Amniotic epithelial cell (primary cell): ENCODE measurements at regions not wholly inside any gene's neighbourhood (a gene's known extent, or its start where the extent isn't known, plus 50 kb on each side); places are given as distances from the start of the nearest gene placed in this dataset.
A peak's percentile ranks its signal among the peaks of the same experiment; 100 is the strongest.
"Not testable (repeated sequence)": the region's sequence is repeated elsewhere in the genome, so short reads cannot be mapped to it uniquely, and the experiment has no call there.

Source experiments
- DNase-seq: peaks from one replicate; pipeline ENCODE4 v3.0.0-alpha.2; 2010; ENCODE audit warnings: low read depth

DNA sequence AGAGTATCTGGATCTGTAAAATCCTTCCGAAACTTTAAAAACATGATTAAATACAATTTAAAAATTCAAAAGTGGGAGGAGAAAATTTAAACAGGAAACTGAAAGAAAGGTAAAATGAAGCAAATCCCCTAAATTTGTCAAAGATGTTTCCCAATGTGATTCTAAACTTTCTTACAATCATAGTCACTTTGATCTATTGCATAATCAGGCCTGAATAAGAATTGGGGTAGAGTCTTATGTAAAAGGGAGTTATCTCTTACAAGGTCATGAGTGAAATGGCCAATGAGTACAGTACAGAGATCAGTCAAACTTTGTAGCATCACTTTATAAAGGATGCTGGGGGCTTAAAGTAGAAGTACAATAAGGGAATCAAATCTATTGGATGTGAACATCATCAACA is 1657.7 kb upstream of the CELF4 start:
- DNase-seq, result no peak

- no peak for DNase-seq
Observed at GRCh38 chr18:39215920-39216319, 1650.3 kb upstream of the CELF4 start.

GRCh38 chr18:39211461-39211860 is 1645.9 kb upstream of the CELF4 start:
- no peak for DNase-seq

GRCh38 chr18:39209173-39209572 is 1643.6 kb upstream of the CELF4 start:
- no peak for DNase-seq

GRCh38 chr18:39208729-39209128 is 1643.1 kb upstream of the CELF4 start:
- DNase-seq, result no peak

- DNase-seq, result peak; percentile 2
Observed at GRCh38 chr18:39208190-39208589, 1642.6 kb upstream of the CELF4 start.

DNA sequence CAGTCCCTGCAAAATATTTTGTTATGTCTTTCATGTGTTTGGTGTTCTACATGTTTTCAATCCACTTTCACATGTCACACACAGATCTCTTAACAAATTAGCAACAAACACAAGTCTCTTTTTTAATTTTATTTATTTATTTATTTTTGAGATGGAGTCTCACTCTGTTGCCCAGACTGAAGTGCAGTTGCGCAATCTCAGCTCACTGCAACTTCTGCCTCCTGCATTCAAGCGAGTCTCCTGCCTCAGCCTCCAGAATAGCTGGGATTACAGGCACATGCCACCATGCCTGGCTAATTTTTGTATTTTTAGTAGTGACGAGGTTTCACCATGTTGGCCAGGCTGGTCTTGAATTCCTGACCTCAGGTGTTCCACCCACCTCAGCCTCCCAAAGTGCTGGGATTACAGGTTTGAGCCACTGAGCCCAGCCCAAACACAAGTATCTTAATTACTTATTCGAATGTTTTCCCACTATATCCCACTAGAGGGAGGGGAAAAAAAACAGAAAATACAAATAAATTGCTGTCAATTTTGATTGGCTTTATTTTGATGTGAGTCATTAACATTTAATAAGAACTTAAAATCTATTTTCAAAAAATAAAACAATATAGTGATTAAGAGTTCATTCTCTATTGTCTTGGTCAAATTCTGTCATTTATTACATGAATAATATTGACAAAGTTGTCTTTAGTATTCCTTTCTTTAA is 1641.0 kb upstream of the CELF4 start:
- not testable (repeated sequence) for DNase-seq

- no peak for DNase-seq
Observed at GRCh38 chr18:39205565-39206195, 1640.1 kb upstream of the CELF4 start.

DNA sequence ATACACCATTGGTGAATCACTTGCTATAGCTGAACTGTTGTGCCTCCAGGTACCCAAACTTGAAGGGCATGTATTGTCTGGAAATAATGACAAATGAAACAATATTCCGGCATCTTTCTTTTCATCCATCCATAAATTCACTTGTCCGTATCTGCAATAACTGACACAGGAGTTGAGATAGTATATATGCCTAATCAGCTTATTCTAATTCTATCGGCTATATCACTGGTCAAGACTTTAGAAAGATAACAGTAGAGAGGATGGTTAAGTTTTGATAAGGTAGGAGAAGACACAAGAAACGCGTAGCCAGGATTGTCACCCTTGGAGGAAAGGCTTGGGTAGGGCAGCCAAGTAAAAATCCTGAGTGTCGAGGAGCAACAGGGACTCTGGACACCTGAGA is 1634.6 kb upstream of the CELF4 start:
- no peak for DNase-seq

DNA sequence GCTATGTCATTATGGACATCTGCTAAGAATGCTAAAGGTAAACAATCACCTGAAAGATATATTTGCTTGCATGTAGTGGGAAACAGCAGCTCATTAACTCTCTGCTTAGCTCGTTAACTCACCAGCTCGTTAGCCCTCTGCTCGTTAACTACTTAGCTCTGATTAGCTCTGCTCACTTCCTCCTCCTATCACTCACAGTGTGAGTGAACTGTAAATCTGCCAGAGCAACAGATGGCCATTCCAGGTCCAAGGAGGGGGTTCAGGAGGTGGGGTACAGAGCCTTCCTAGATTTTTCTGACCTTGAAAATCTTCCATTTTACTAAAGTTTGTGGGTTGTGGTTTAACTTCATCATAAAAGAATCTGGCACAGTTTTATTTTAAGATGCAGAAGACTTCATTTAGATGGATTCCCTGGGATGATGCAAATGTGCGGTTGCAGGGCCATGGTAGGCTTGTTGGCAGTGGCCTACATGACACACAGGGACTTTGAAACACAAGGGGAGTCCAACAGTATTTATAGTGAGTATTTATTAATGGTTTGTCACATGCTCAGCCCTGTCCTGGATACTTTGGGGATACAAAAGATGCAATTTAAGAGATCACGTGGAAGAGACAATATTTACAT is 1633.7 kb upstream of the CELF4 start:
- no peak for DNase-seq

DNA sequence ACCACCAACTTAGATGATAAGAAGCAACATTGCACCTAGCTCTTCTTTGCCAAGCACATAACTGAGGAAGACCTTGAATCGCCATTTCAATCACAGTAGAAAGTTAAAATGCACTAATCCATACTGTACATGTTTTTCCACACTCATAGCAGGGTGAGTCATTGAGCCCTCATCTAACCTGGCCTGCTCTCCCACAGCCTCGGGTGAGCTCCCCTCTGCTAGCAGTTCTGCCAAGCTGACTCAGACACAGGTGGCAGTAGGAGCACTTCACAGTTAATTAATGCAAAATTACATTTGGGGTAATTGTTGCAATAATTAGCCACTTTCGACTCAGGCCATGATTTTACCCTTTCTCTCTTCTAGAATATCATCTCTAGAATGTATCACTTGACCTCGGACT is 1632.8 kb upstream of the CELF4 start:
- peak; percentile 5 for DNase-seq

- DNase-seq, result no peak
Observed at GRCh38 chr18:39191931-39192330, 1626.3 kb upstream of the CELF4 start.

- DNase-seq, result no peak
Observed at GRCh38 chr18:39191058-39191457, 1625.5 kb upstream of the CELF4 start.

DNA sequence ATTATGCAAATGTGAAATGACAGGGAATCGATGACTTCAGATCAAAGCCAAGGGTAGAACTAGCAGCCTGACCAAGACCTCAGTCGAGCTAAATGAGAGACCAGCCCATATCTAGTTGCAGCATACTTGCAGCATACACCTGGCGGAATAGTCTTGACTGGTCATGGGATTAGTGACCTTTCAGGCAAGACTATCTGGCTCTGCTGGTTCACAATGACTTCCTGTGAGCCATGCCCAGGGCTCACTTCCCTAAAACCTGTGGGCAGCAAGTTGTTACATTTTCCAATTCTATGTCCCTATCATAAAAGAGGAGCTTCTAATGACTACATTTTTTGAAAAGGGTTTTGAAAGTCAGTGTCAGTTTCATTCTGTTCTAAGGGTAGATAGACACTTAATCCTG is 1624.9 kb upstream of the CELF4 start:
- DNase-seq, result no peak

GRCh38 chr18:39188278-39188677 is 1622.7 kb upstream of the CELF4 start:
- no peak for DNase-seq

DNA sequence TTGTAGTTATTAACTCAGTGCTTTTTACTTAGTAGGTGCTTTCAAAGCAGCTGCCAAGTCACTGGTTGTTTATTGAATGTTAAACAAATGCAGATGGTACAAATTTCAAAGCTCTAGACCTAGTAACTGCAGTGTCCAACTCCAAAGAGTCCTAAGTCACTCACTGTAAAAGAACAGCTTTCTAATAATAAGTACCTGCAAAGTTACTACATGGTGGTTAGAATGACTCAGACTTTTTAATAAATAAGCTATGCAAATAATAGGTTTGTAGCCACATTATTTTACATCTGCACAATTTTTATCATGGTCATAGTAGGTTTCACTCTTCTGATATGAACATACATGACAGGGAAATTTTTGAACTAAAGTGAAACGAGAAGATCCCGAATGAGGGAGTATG is 1620.4 kb upstream of the CELF4 start:
- DNase-seq, result no peak

DNA sequence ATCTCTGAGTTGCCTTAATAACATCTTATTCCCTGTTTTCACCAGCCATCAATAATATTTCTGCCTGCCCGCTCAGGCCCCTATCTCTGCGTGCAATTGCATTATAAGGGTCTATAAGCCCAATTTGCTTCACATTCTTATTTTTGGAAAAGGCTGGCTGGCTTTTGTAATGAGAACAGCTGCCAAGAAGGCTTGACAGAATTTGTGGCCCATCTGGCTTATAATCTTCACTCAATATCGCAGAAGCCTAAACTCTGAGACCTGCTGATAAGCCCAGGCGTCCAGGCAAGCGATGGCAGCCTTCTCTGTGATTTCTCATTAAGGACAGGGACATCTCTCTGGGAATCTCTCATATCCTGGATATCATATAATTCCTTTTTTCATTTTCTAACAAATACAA is 1618.6 kb upstream of the CELF4 start:
- no peak for DNase-seq

DNA sequence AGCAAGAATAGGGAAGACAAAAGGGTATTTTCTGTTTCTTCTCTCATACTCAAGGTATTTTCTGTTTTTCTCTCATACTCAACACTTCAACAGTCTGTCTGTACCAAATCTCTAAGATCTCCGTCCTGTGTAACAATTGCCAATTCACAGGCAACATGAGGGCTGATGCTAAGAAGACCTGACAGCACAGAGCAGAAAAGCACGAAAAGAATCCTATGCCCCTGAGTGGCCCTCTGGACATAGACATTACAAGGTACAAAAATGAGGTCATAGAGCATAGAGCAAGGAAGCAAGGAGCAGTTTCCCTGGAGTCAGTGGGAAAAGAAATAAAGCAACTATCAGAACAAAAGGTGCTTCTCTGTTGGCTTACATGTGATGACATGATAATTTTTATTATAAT is 1612.6 kb upstream of the CELF4 start:
- no peak for DNase-seq

GRCh38 chr18:39172695-39173421 is 1607.3 kb upstream of the CELF4 start:
- no peak for DNase-seq

GRCh38 chr18:39168723-39169122 is 1603.1 kb upstream of the CELF4 start:
- no peak for DNase-seq

DNA sequence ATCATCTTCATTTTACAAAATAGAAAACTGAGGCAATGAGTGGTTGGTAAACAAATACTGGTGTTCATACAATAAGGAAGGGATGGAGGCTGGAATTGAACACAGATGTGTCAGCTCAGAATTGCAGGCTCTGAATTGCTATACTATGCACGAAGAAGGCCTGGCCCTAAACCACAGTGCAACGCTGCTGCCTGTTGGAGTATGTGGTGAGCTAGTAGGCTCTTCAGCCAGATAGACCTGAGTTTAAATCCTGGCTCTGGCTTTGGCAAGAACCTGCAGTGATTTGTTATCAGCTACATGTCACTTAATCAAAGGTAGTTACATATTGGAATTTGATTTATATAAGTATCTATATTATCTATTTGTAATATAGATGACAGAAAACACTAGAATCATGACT is 1602.4 kb upstream of the CELF4 start:
- no peak for DNase-seq

DNA sequence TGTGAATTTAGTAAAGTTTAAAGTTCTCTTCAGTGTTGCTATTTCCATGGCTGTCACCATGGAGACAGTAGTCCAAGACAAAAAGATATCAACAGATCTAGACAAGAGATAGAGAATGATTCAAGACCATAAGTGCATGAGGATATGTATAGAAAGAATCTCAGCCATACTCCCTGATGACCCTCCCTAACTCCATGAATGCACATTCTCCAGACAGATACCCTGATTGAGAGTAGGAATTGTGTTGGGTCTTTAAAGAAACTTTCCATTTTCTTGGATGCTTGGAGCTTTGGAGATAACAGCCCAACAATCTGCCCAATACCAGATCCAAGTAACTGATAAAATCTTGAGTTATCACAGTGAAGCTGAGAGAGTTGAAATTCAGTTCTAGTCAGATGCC is 1601.2 kb upstream of the CELF4 start:
- DNase-seq, result no peak
